ENCODE measurements at regions not wholly inside any gene's neighbourhood (a gene's known extent, or its start where the extent isn't known, plus 50 kb on each side); places are given as distances from the start of the nearest gene placed in this dataset.
"Not testable (repeated sequence)": the region's sequence is repeated elsewhere in the genome, so short reads cannot be mapped to it uniquely, and the experiment has no call there.

GRCh38 chr3:18546632-18547031 lies 121.5 kb upstream of the SATB1 start:
- DNase-seq (ENCODE audit: low spot score): no peak

DNA sequence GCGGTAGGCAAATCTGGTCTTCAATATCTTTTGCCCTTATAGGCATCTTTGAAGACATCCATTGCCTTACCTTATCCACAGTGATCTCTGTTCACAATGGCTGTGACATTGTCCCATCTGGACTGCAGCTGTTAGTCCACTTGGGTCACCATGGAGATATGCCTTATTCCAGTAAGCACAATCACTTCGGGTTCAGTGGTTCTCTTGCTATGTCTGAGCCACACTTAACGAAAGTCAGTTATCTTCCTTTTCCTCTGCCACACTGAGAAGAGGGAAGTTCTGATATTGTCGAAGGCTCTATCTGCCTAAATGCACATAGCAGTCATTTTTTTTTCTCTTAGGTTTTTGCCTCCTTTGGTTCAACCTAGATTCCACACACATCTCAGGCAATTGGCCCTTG lies 119.0 kb upstream of the SATB1 start:
- DNase-seq (ENCODE audit: low spot score): no peak

- no peak for DNase-seq (ENCODE audit: low spot score)
Measured at GRCh38 chr3:18538463-18539230, 113.5 kb upstream of the SATB1 start.

DNA sequence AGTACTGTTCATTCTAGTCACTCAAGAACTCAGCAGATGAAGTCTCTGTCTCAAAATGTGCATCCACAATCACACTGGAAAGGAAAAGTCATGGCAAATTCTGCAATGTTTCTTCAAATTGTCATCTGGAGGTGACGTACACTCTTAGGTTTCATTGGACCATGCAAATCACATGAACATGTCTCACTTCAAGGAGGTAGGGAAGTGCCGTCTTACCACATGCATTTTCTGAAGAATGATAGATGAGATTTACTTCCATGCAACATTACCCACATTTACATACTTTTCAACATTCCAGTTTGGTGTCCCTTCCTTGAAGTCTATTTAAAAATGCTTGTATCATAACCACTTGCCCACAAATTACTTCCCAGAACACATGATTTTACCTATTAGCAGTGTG lies 107.9 kb upstream of the SATB1 start:
- DNase-seq (ENCODE audit: low spot score): no peak

- no peak for DNase-seq (ENCODE audit: low spot score)
Measured at GRCh38 chr3:18531662-18532061, 106.5 kb upstream of the SATB1 start.

DNA sequence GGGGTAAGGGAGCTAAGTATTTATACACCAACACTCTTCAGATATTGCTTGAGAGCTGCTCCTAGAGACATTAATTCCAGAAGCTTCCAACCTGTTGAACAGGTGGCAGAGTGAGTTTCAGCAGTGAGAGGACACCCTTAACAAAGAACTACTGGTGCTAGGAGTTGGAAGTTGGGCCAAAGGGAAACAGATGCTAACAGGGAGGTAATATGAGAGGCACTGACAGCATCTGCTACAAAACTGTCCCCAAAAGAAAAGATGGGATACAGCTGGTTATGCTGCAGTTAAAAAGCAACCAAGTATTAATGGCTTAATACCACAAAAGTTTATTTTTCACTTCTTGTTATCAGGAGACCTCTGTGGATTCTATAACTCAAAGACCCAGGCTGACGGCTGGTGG lies 104.5 kb upstream of the SATB1 start:
- DNase-seq (ENCODE audit: low spot score): no peak

DNA sequence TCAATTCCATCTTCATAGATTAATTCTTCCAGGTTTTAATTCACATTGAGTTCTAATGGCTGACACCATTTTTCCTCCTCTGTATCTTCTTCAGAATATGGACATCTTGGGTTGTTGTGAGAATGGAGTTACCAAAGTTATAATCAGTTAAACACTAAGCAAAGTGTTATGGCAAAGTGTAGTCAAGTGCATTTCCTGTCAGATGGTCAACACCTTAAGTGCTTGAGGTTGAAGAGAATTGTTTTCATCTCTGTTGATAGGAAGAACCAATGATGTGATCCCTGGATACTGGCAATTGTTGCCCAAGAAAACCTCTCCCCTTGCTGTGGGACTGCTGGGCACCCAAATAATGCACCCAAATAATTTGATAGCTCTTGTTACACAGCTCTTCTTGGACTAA lies 102.6 kb upstream of the SATB1 start:
- DNase-seq (ENCODE audit: low spot score): no peak

GRCh38 chr3:18526667-18527066 lies 101.5 kb upstream of the SATB1 start:
- DNase-seq (ENCODE audit: low spot score): no peak

- not testable (repeated sequence) for DNase-seq (ENCODE audit: low spot score)
Measured at GRCh38 chr3:18516170-18516569, 91.0 kb upstream of the SATB1 start.

- no peak for DNase-seq (ENCODE audit: low spot score)
Measured at GRCh38 chr3:18513091-18513490, 88.0 kb upstream of the SATB1 start.

DNA sequence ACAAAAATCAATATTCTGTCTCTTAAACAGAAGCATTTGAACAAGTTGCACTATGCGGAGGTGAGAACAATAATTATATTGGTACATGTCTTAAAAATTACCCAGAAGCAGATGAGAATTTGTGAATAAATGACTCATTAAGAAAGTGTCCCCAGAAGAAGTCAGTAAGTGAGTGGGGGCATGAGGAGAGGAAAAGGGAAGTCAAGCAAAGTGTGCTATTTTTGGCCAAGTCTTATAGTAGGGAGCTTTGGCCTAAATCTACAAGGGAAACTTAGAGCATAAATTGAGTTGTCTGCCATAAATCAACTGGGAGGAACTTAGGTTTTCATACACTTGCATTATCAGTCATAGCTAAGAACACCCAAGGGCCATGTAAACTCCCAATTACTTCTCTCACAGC lies 86.9 kb upstream of the SATB1 start:
- no peak for DNase-seq (ENCODE audit: low spot score)

GRCh38 chr3:18510947-18511346 lies 85.8 kb upstream of the SATB1 start:
- no peak for DNase-seq (ENCODE audit: low spot score)

- no peak for DNase-seq (ENCODE audit: low spot score)
Measured at GRCh38 chr3:18507333-18507732, 82.2 kb upstream of the SATB1 start.

DNA sequence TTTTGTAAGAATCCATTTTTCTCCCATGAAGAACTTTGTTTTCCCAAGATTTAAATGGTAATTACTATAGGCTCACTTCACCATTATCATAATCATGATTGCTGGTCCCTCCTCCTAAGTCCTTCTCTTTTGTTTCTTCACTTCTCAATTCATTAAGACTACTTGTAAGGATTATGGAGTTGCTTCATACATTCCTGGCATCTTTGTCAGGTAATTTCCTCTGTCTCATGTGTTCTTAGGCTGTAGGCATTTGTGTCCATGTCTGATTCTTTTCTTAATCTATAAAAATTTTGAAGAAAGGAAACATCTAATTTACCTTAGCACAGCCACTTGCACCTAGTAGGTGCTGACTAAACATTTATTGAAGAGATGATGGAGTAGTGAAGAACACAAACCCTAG lies 79.9 kb upstream of the SATB1 start:
- no peak for DNase-seq (ENCODE audit: low spot score)

GRCh38 chr3:18501679-18502343 lies 76.7 kb upstream of the SATB1 start:
- peak; percentile 11 for DNase-seq (ENCODE audit: low spot score)

DNA sequence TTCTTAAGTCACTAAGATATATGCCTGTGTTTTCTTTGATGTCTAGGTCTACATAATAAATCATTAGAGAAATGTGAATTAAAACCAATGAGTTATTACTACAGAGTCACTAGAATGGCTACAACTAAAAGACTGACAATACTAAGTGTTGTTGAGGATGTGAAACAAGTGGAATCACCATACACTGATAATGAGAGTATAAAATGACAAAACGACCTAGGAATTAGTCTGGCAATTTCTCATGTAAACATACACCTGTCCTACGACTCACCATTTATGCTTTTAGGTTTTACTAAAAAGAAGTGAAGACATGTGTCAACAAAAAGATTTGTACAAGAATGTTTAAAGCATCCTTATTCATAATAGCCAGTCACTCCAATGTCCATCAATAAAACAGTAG lies 75.2 kb upstream of the SATB1 start:
- no peak for DNase-seq (ENCODE audit: low spot score)

DNA sequence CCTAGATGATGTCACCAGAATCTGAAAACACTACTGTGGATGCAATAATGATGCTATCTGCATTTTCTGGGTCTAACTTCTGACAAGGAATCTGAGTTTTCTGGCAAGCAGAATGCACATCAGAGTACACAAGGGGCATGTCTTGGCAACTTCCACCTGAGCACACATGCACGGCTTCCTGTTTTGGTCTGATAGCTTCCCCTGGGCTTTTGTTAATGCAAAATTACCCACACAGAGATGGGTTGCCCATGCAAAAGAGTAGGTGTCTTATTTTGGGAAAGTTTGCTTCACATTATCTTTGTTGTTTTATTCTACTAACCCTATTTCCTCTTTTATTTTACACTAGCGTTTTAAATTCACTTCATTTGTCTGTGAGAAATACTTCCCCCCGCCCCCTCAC lies 74.2 kb upstream of the SATB1 start:
- no peak for DNase-seq (ENCODE audit: low spot score)

- no peak for DNase-seq (ENCODE audit: low spot score)
Measured at GRCh38 chr3:18494251-18494650, 69.1 kb upstream of the SATB1 start.

GRCh38 chr3:18489939-18490338 lies 64.8 kb upstream of the SATB1 start:
- DNase-seq (ENCODE audit: low spot score): no peak

DNA sequence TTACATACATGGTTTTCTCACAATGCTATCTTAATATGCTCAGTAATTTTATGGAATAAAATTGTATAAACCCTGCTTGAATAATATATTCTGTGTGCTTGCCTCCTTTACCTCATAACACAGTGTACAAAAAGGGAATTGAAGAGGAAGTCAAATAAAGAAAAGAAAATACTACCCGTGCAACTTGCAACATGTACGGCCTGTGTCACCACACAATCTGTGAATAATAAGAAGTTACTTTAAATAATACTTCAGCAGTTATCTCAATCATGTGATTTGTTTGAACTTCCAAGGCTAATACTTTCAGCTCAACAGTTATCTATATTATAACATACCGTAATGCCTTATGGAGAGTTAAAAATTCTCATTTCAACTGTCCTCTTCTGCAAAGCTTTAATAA lies 58.1 kb upstream of the SATB1 start:
- no peak for DNase-seq (ENCODE audit: low spot score)

DNA sequence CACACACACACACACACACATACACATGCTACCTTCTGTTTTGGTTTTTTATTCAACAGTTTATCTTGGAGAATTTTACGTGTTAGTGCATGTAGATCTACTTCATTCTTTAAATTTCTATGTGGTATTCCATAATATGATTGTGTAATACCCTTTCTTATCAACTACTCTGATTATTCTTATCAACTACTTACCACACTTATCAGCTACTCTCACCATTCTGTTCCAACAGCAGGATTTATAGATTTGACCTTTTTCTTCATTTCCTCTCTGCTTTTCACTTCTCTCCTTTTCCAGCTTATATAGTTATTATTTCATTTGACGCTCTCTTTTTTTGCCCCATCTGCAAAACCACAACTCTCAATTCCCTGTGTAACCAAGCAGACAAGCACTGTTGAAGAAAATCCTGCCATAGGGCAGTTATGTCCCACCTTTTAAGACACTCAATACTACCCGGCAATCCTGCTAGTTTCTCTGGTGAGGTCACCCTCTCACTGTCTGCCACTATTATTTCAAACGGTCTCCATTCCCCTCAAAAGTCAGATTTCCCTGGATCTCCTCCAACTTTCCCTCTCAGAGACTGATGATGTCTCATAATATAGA lies 56.9 kb upstream of the SATB1 start:
- DNase-seq (ENCODE audit: low spot score): no peak

GRCh38 chr3:18477620-18478019 lies 52.5 kb upstream of the SATB1 start:
- no peak for DNase-seq (ENCODE audit: low spot score)

Measured in A172 (cell line).